GM12873 (cell line): ENCODE measurements at regions not wholly inside any gene's neighbourhood (a gene's known extent, or its start where the extent isn't known, plus 50 kb on each side); places are given as distances from the start of the nearest gene placed in this dataset.

Experiments used
- CTCF ChIP-seq: IDR thresholded peaks from 2 replicates; pipeline ENCODE4 v1.5.1; 2012; ENCODE audit warnings: low read depth, mild to moderate bottlenecking, moderate library complexity, low read length, control low read depth; ENCODE audit not compliant: insufficient read depth; ENCODE audit errors: missing control alignments

GRCh38 chr1:168372861-168373371 is 92.2 kb downstream of the TBX19 start:
- TF ChIP-seq CTCF = no peak

GRCh38 chr1:168372307-168372706 is 91.6 kb downstream of the TBX19 start:
- no peak for TF ChIP-seq CTCF

- no peak for TF ChIP-seq CTCF
These were observed 90.8 kb downstream of the TBX19 start for GRCh38 chr1:168371477-168371876.

- no peak for TF ChIP-seq CTCF
These were observed 89.9 kb downstream of the TBX19 start for GRCh38 chr1:168370586-168370985.

GRCh38 chr1:168369655-168370054 is 89.0 kb downstream of the TBX19 start:
- TF ChIP-seq CTCF = no peak

GRCh38 chr1:168368131-168368530 is 87.5 kb downstream of the TBX19 start:
- no peak for TF ChIP-seq CTCF

GRCh38 chr1:168365719-168366479 is 85.2 kb downstream of the TBX19 start:
- peak; percentile 38 for TF ChIP-seq CTCF
